ENCODE measurements at regions not wholly inside any gene's neighbourhood (a gene's known extent, or its start where the extent isn't known, plus 50 kb on each side); places are given as distances from the start of the nearest gene placed in this dataset.

- TF ChIP-seq CTCF (optimal IDR thresholded peaks at IDR 0.05 in 1 of 3, IDR thresholded peaks at IDR 0.05 in 1 of 3, conservative IDR thresholded peaks at IDR 0.05 in 1 of 3; ENCODE audit: extremely low read depth in 1 of 3, insufficient read depth in 2 of 3, low read length in 3 of 3) (no peak), EZH2 (IDR thresholded peaks at IDR 0.05; ENCODE audit: low read length) (no peak)
Observed at GRCh38 chrX:137187540-137187939, 153.7 kb upstream of the GPR101 start.

All from keratinocyte (primary cell).